Brain microvascular endothelial cell (primary cell): ENCODE measurements at regions not wholly inside any gene's neighbourhood (a gene's known extent, or its start where the extent isn't known, plus 50 kb on each side); places are given as distances from the start of the nearest gene placed in this dataset.
"Not testable (repeated sequence)": the region's sequence is repeated elsewhere in the genome, so short reads cannot be mapped to it uniquely, and the experiment has no call there.

Experiments used
- DNase-seq: peaks from one replicate; pipeline ENCODE4 v3.0.0-alpha.2; 2020
- H3K27ac ChIP-seq: fragments of 250-450 bp; sonication (Bioruptor Pico); 2 replicates; pipeline ENCODE4 v1.5.1; 2020; ENCODE audit warnings: mild to moderate bottlenecking, moderate library complexity
- H3K27me3 ChIP-seq: fragments of 250-450 bp; sonication (Bioruptor Pico); replicated peaks from 2 replicates; pipeline ENCODE4 v1.5.1; 2020; ENCODE audit warnings: mild to moderate bottlenecking
- H3K36me3 ChIP-seq: fragments of 250-450 bp; sonication (Bioruptor Pico); replicated peaks from 2 replicates; pipeline ENCODE4 v1.5.1; 2020; ENCODE audit warnings: mild to moderate bottlenecking
- H3K4me3 ChIP-seq: 2 replicates; pipeline ENCODE4 v1.5.1; 2011; ENCODE audit warnings: low read depth, mild to moderate bottlenecking, control low read depth, low read length, moderate library complexity
- CTCF ChIP-seq: IDR thresholded peaks from 2 replicates; pipeline ENCODE4 v1.5.1; 2011; ENCODE audit warnings: low read depth, mild to moderate bottlenecking, moderate library complexity, low read length, control low read depth, inconsistent platforms; ENCODE audit errors: missing control alignments
- in situ Hi-C: cut with HindIII; loops from 2 replicates; pipeline ENCODE4 v1.10.0; 2017; ENCODE audit warnings: low sequenced_read_pairs, low pct_ligation_motif_present

GRCh38 chr7:20083781-20084180 is 133.4 kb downstream of the MACC1 start:
- Histone ChIP-seq H3K36me3 (no peaks in the 10 kb centered on the region), H3K27ac (no peak overlapping the region), H3K4me3 (no peak overlapping the region), H3K27me3 (no peaks in the 10 kb centered on the region)
- peak; percentile 59 for DNase-seq
- in situ Hi-C loops: no loop called here
- no peak for TF ChIP-seq CTCF

GRCh38 chr7:20079080-20079479 is 138.1 kb downstream of the MACC1 start:
- H3K4me3 ChIP-seq: no peak overlapping the region
- no peak for TF ChIP-seq CTCF
- no peak for DNase-seq
- no peak overlapping the region for H3K27ac ChIP-seq
- in situ Hi-C loops: no loop called here
- no peaks in the 10 kb centered on the region for H3K36me3 ChIP-seq
- no peaks in the 10 kb centered on the region for H3K27me3 ChIP-seq

GRCh38 chr7:20076835-20077234 is 140.3 kb downstream of the MACC1 start:
- no peak for DNase-seq
- in situ Hi-C loops: no loop called here
- Histone ChIP-seq H3K27me3 (no peaks in the 10 kb centered on the region), H3K36me3 (no peaks in the 10 kb centered on the region), H3K27ac (no peak overlapping the region), H3K4me3 (no peak overlapping the region)
- no peak for TF ChIP-seq CTCF

GRCh38 chr7:20075992-20076820 is 141.0 kb downstream of the MACC1 start:
- DNase-seq: no peak
- H3K27me3 ChIP-seq: no peaks in the 10 kb centered on the region
- no peaks in the 10 kb centered on the region for H3K36me3 ChIP-seq
- no peak for TF ChIP-seq CTCF
- in situ Hi-C loops: no loop called here
- H3K27ac ChIP-seq: no peak overlapping the region
- no peak overlapping the region for H3K4me3 ChIP-seq

GRCh38 chr7:20075440-20075839 is 141.7 kb downstream of the MACC1 start:
- in situ Hi-C loops: no loop called here
- DNase-seq: no peak
- H3K27ac ChIP-seq: no peak overlapping the region
- no peak overlapping the region for H3K4me3 ChIP-seq
- H3K36me3 ChIP-seq: no peaks in the 10 kb centered on the region
- no peak for TF ChIP-seq CTCF
- no peaks in the 10 kb centered on the region for H3K27me3 ChIP-seq

- H3K36me3 ChIP-seq, H3K4me3 ChIP-seq, DNase-seq, in situ Hi-C loops, H3K27ac ChIP-seq, H3K27me3 ChIP-seq: not testable (repeated sequence)
These were observed 149.2 kb downstream of the MACC1 start for GRCh38 chr7:20068004-20068403.
